ENCODE measurements at regions not wholly inside any gene's neighbourhood (a gene's known extent, or its start where the extent isn't known, plus 50 kb on each side); places are given as distances from the start of the nearest gene placed in this dataset.

DNA sequence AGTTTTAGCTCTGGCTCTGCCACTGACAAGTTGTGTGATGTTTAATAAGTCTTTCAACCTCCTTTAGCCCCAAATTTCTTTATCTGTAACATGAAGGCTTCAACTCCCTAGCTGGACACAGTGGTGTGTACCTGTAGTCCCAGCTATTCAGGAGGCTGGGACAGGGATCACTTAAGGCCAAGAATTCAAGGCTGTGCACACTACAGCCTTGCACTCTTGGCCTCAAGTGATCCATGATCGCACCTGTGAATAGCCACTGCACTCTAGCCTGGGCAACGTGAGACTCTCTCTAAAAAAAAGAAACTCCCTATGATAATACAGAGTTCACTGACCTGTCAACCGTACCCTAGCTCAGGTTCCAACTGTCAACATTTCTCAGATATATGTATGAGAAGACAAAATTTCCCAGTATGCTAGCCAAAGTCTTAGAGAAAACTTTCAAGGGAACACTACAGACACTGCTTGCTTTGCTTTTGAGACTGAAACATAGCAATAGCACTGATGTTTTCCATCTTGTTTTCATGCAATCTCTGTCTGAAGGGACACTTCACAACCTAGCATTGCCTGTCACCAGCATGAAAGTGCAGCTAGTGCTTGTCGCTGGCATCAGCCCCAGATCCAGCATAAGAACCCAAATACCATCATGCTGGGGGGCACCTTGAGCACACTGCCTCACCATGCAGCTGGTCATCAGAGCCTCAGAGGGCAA lies 51.6 kb upstream of the PTPN13 start:
- H3K4me3 ChIP-seq (ENCODE audit: low read depth, low read length) = no peak overlapping the region
- no peak for DNase-seq (ENCODE audit: low read depth)
- TF ChIP-seq CTCF (conservative IDR thresholded peaks at IDR 0.05; ENCODE audit: low read depth, low read length) = no peak

- TF ChIP-seq CTCF (conservative IDR thresholded peaks at IDR 0.05; ENCODE audit: low read depth, low read length) = no peak
- DNase-seq (ENCODE audit: low read depth) = no peak
- H3K4me3 ChIP-seq (ENCODE audit: low read depth, low read length) = no peak overlapping the region
Observed at GRCh38 chr4:86543080-86543479, 51.0 kb upstream of the PTPN13 start.

GRCh38 chr4:86543560-86544309 lies 50.4 kb upstream of the PTPN13 start:
- DNase-seq (ENCODE audit: low read depth) = no peak

DNA sequence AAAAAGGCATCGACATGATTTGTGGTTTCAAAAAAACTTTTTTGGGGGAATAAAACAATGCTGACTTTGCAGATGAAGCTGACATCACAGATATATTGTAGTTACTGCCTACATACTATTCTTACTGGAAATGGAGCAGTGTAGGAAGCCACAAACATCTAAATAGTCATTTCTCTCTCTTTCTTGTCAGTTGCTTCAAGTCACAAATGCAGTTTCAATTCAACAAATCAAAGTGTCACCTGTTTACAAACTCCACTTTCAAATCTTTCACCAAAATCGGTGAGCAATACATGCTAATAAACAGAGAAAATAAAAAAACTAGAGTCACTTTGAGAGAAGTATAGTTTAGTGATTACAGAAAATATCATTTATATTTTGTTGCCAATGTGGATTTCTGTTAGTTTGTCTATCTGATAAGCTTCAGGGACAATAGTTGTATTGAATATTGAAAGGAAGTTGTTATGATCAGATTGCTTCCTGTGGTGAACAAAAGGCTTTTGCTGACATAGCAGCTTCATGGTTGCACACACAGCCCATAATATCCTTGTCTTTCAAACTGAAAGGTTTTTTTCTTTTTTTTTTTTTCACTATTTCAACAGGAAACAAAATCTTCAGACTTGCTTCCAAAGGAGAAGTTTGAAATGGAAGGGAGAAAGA lies 49.7 kb upstream of the PTPN13 start:
- DNase-seq (ENCODE audit: low read depth) = no peak
- no peak overlapping the region for H3K4me3 ChIP-seq (ENCODE audit: low read depth, low read length)
- no peak for TF ChIP-seq CTCF (conservative IDR thresholded peaks at IDR 0.05; ENCODE audit: low read depth, low read length)

More at GRCh38 chr4:86543560-86544309, 50.4 kb upstream of the PTPN13 start:
- TF ChIP-seq CTCF (conservative IDR thresholded peaks at IDR 0.05; ENCODE audit: low read depth, low read length) = no peak
- H3K4me3 ChIP-seq (ENCODE audit: low read depth, low read length) = no peak overlapping the region
